ENCODE measurements at regions not wholly inside any gene's neighbourhood (a gene's known extent, or its start where the extent isn't known, plus 50 kb on each side); places are given as distances from the start of the nearest gene placed in this dataset.

- H3K27ac ChIP-seq, result no peak overlapping the region
- H3K27me3 ChIP-seq, result no peaks in the 10 kb centered on the region
- H3K9me3 ChIP-seq, result no peaks in the 10 kb centered on the region
- intact Hi-C loops (cut with DNase I; ENCODE audit: low total_unique reads), result no loop called here
- TF ChIP-seq CTCF (IDR thresholded peaks at IDR 0.05), result no peak
- TF ChIP-seq POLR2A (IDR thresholded peaks at IDR 0.05), result no peak
- no peaks in the 10 kb centered on the region for H3K36me3 ChIP-seq
- DNase-seq, result no peak
- no peaks in the 10 kb centered on the region for H3K4me1 ChIP-seq
- no peak overlapping the region for H3K4me3 ChIP-seq
Measured at GRCh38 chr10:130994191-130994590, 317.3 kb downstream of the TCERG1L start.

GRCh38 chr10:130994845-130995244, 316.7 kb downstream of the TCERG1L start:
- no peak for TF ChIP-seq CTCF (IDR thresholded peaks at IDR 0.05)
- no peak for TF ChIP-seq POLR2A (IDR thresholded peaks at IDR 0.05)
- no peak overlapping the region for H3K4me3 ChIP-seq
- no peak for DNase-seq
- intact Hi-C loops (cut with DNase I; ENCODE audit: low total_unique reads), result no loop called here
- no peak overlapping the region for H3K27ac ChIP-seq
- H3K9me3 ChIP-seq, result no peaks in the 10 kb centered on the region
- no peaks in the 10 kb centered on the region for H3K36me3 ChIP-seq
- H3K4me1 ChIP-seq, result no peaks in the 10 kb centered on the region
- no peaks in the 10 kb centered on the region for H3K27me3 ChIP-seq

GRCh38 chr10:130997267-130998045, 314.1 kb downstream of the TCERG1L start:
- no peak for DNase-seq
- Histone ChIP-seq H3K27ac (no peak overlapping the region), H3K4me3 (no peak overlapping the region), H3K4me1 (no peaks in the 10 kb centered on the region), H3K9me3 (no peaks in the 10 kb centered on the region), H3K36me3 (no peaks in the 10 kb centered on the region), H3K27me3 (no peaks in the 10 kb centered on the region)
- TF ChIP-seq CTCF (IDR thresholded peaks at IDR 0.05) (no peak), POLR2A (IDR thresholded peaks at IDR 0.05) (no peak)
- intact Hi-C loops (cut with DNase I; ENCODE audit: low total_unique reads), result no loop called here

- H3K27me3 ChIP-seq, result no peaks in the 10 kb centered on the region
- no peaks in the 10 kb centered on the region for H3K4me1 ChIP-seq
- no peak for DNase-seq
- H3K9me3 ChIP-seq, result no peaks in the 10 kb centered on the region
- TF ChIP-seq CTCF (IDR thresholded peaks at IDR 0.05) (no peak), POLR2A (IDR thresholded peaks at IDR 0.05) (no peak)
- no peak overlapping the region for H3K27ac ChIP-seq
- no peak overlapping the region for H3K4me3 ChIP-seq
- intact Hi-C loops (cut with DNase I; ENCODE audit: low total_unique reads), result no loop called here
- no peaks in the 10 kb centered on the region for H3K36me3 ChIP-seq
Measured at GRCh38 chr10:130998046-130998435, 313.5 kb downstream of the TCERG1L start.

- H3K27me3 ChIP-seq, result no peaks in the 10 kb centered on the region
- H3K27ac ChIP-seq, result no peak overlapping the region
- H3K36me3 ChIP-seq, result no peaks in the 10 kb centered on the region
- no peak for DNase-seq
- H3K4me3 ChIP-seq, result no peak overlapping the region
- TF ChIP-seq CTCF (IDR thresholded peaks at IDR 0.05) (no peak), POLR2A (IDR thresholded peaks at IDR 0.05) (no peak)
- H3K4me1 ChIP-seq, result no peaks in the 10 kb centered on the region
- H3K9me3 ChIP-seq, result no peaks in the 10 kb centered on the region
- intact Hi-C loops (cut with DNase I; ENCODE audit: low total_unique reads), result no loop called here
Measured at GRCh38 chr10:130998642-130999041, 312.9 kb downstream of the TCERG1L start.
